ENCODE measurements at regions not wholly inside any gene's neighbourhood (a gene's known extent, or its start where the extent isn't known, plus 50 kb on each side); places are given as distances from the start of the nearest gene placed in this dataset.

GRCh38 chr6:139567095-139567494 lies 192.6 kb upstream of the CITED2 start:
- DNase-seq (ENCODE audit: low spot score) = no peak
- no peak for ATAC-seq (ENCODE audit: low FRiP score)
- no peak for TF ChIP-seq CTCF (IDR thresholded peaks at IDR 0.05)

GRCh38 chr6:139565591-139565990 lies 191.1 kb upstream of the CITED2 start:
- ATAC-seq (ENCODE audit: low FRiP score) (no peak), DNase-seq (ENCODE audit: low spot score) (no peak)
- no peak for TF ChIP-seq CTCF (IDR thresholded peaks at IDR 0.05)

- no peak for TF ChIP-seq CTCF (IDR thresholded peaks at IDR 0.05)
- ATAC-seq (ENCODE audit: low FRiP score) = no peak
- no peak for DNase-seq (ENCODE audit: low spot score)
Observed at GRCh38 chr6:139557547-139557946, 183.1 kb upstream of the CITED2 start.

GRCh38 chr6:139556532-139556931 lies 182.1 kb upstream of the CITED2 start:
- no peak for TF ChIP-seq CTCF (IDR thresholded peaks at IDR 0.05)
- no peak for DNase-seq (ENCODE audit: low spot score)
- ATAC-seq (ENCODE audit: low FRiP score) = no peak

GRCh38 chr6:139553916-139554315 lies 179.5 kb upstream of the CITED2 start:
- no peak for ATAC-seq (ENCODE audit: low FRiP score)

GRCh38 chr6:139551376-139551775 lies 176.9 kb upstream of the CITED2 start:
- ATAC-seq (ENCODE audit: low FRiP score) (no peak), DNase-seq (ENCODE audit: low spot score) (no peak)
- TF ChIP-seq CTCF (IDR thresholded peaks at IDR 0.05) = no peak

More at GRCh38 chr6:139553916-139554315, 179.5 kb upstream of the CITED2 start:
- no peak for DNase-seq (ENCODE audit: low spot score)
- no peak for TF ChIP-seq CTCF (IDR thresholded peaks at IDR 0.05)

- no peak for TF ChIP-seq CTCF (IDR thresholded peaks at IDR 0.05)
- ATAC-seq (ENCODE audit: low FRiP score) = no peak
- DNase-seq (ENCODE audit: low spot score) = no peak
Observed at GRCh38 chr6:139550361-139550760, 175.9 kb upstream of the CITED2 start.
